AG04450 (cell line): ENCODE measurements at regions not wholly inside any gene's neighbourhood (a gene's known extent, or its start where the extent isn't known, plus 50 kb on each side); places are given as distances from the start of the nearest gene placed in this dataset.
"Not testable (repeated sequence)": the region's sequence is repeated elsewhere in the genome, so short reads cannot be mapped to it uniquely, and the experiment has no call there.

Experiments
- CTCF ChIA-PET: fragments of 300-600, 350-600 bp; formaldehyde crosslinking; extraction: SDS; loops from one replicate; lab custom pipeline; 2022; ENCODE audit warnings: antibody characterized with exemption, inconsistent platforms; lab: Charles Lee
- POLR2A ChIA-PET: fragments of 350-600 bp; formaldehyde crosslinking; extraction: SDS; loops from one replicate; lab custom pipeline; 2021; ENCODE audit warnings: antibody characterized with exemption, inconsistent platforms; lab: Yijun Ruan, JAX
- DNase-seq: peaks from one replicate; pipeline ENCODE4 v3.0.0-alpha.2; 2011; ENCODE audit warnings: low read depth, low spot score
- H3K27ac ChIP-seq: one replicate; pipeline ENCODE4 v1.5.1; 2012; ENCODE audit warnings: low read depth, low read length, control low read depth
- H3K27me3 ChIP-seq: one replicate; pipeline ENCODE4 v1.6.0; 2012; ENCODE audit warnings: low read length; ENCODE audit not compliant: control insufficient read depth, insufficient read depth
- H3K4me3 ChIP-seq: 2 replicates; pipeline ENCODE4 v1.5.1; 2011; ENCODE audit warnings: mild to moderate bottlenecking, low read depth, low read length, control low read depth
- H3K9me3 ChIP-seq: 2 replicates; pipeline ENCODE4 v1.5.1; 2012; ENCODE audit warnings: low read length; ENCODE audit not compliant: control insufficient read depth, insufficient read depth
- CTCF ChIP-seq: IDR thresholded peaks from 2 replicates; pipeline ENCODE4 v1.5.1; 2011; ENCODE audit warnings: low read depth, low read length, control low read depth, inconsistent platforms

GRCh38 chr3:13740795-13741194 is 139.1 kb downstream of the WNT7A start:
- Histone ChIP-seq H3K27ac (no peak overlapping the region), H3K4me3 (no peak overlapping the region), H3K9me3 (no peaks in the 10 kb centered on the region; the same call in 1 of the 2 replicates), H3K27me3 (no peaks in the 10 kb centered on the region)
- ChIA-PET POLR2A (no interaction called here), CTCF (interaction anchor here (1.0 kb wide), 1 partner anchor 93 kb away, joined by 4 read pairs; no protein-coding TSS in a partner anchor)
- TF ChIP-seq CTCF = no peak
- DNase-seq = no peak

GRCh38 chr3:13733726-13734125 is 146.1 kb downstream of the WNT7A start:
- POLR2A ChIA-PET, H3K9me3 ChIP-seq, CTCF ChIA-PET, H3K4me3 ChIP-seq, H3K27me3 ChIP-seq, H3K27ac ChIP-seq, DNase-seq: not testable (repeated sequence)

GRCh38 chr3:13728487-13728886 is 151.4 kb downstream of the WNT7A start:
- ChIA-PET POLR2A (no interaction called here), CTCF (no interaction called here)
- no peaks in the 10 kb centered on the region for H3K27me3 ChIP-seq

GRCh38 chr3:13727890-13728289 is 152.0 kb downstream of the WNT7A start:
- ChIA-PET POLR2A (no interaction called here), CTCF (no interaction called here)
- TF ChIP-seq CTCF = no peak
- Histone ChIP-seq H3K4me3 (no peak overlapping the region), H3K27ac (no peak overlapping the region), H3K9me3 (no peaks in the 10 kb centered on the region), H3K27me3 (no peaks in the 10 kb centered on the region)
- DNase-seq = no peak

More at GRCh38 chr3:13728487-13728886, 151.4 kb downstream of the WNT7A start:
- Histone ChIP-seq H3K9me3 (no peaks in the 10 kb centered on the region), H3K4me3 (no peak overlapping the region), H3K27ac (no peak overlapping the region)
- no peak for TF ChIP-seq CTCF
- no peak for DNase-seq

GRCh38 chr3:13723676-13724207 is 156.1 kb downstream of the WNT7A start:
- ChIA-PET CTCF (no interaction called here), POLR2A (no interaction called here)
- DNase-seq = no peak
- H3K27ac ChIP-seq = no peak overlapping the region
- no peak overlapping the region for H3K4me3 ChIP-seq
- no peaks in the 10 kb centered on the region for H3K27me3 ChIP-seq
- no peaks in the 10 kb centered on the region for H3K9me3 ChIP-seq
- TF ChIP-seq CTCF = no peak
